H1 (cell line): ENCODE measurements at regions not wholly inside any gene's neighbourhood (a gene's known extent, or its start where the extent isn't known, plus 50 kb on each side); places are given as distances from the start of the nearest gene placed in this dataset.

Experiments used
- CTCF ChIA-PET: fragments of 300-600 bp; sonication (Branson Sonifier 250); formaldehyde crosslinking; loops from one replicate; lab custom pipeline; 2021; ENCODE audit not compliant: partially characterized antibody; lab: Charles Lee
- POLR2A ChIA-PET: fragments of 300-600 bp; sonication (Branson Sonifier 250); formaldehyde crosslinking; loops from one replicate; lab custom pipeline; 2021; ENCODE audit warnings: inconsistent platforms; ENCODE audit not compliant: partially characterized antibody; lab: Charles Lee
- DNase-seq, 2 experiments: peaks; one replicate each; pipeline versions ENCODE4 v3.0.0 to v3.0.0-alpha.2; 2010 to 2022; ENCODE audit warnings: low spot score in 2 of 2, low read depth in 1 of 2, mixed read lengths in 1 of 2
- FAIRE-seq: peaks from 2 replicates; lab custom pipeline; 2011; peaks lifted over from hg19 to GRCh38; lab: Jason Lieb, UNC
- H2AFZ ChIP-seq: 2 replicates; pipeline ENCODE4 v1.8.1; 2012; ENCODE audit warnings: low read length, inconsistent platforms
- H2AK5ac ChIP-seq: 2 replicates; pipeline ENCODE4 v1.6.1; 2013; ENCODE audit warnings: low read depth, low read length
- H2BK120ac ChIP-seq: replicated peaks from 2 replicates; pipeline ENCODE3; 2013; ENCODE audit warnings: low read depth, low read length, inconsistent platforms
- H2BK12ac ChIP-seq: 2 replicates; pipeline ENCODE4 v1.6.1; 2013; ENCODE audit warnings: low read depth, low read length
- H2BK15ac ChIP-seq: 2 replicates; pipeline ENCODE4 v1.6.1; 2013; ENCODE audit warnings: low read length
- H2BK20ac ChIP-seq: 2 replicates; pipeline ENCODE4 v1.6.1; 2013; ENCODE audit warnings: low read length
- H2BK5ac ChIP-seq: 2 replicates; pipeline ENCODE4 v1.6.1; 2013; ENCODE audit warnings: low read depth, low read length
- H3K14ac ChIP-seq: 2 replicates; pipeline ENCODE4 v1.6.1; 2013; ENCODE audit warnings: inconsistent platforms; ENCODE audit not compliant: insufficient read length
- H3K18ac ChIP-seq: 2 replicates; pipeline ENCODE4 v1.6.1; 2013; ENCODE audit warnings: low read length; ENCODE audit errors: extremely low read depth
- H3K23ac ChIP-seq: 2 replicates; pipeline ENCODE4 v1.6.1; 2013; ENCODE audit warnings: inconsistent platforms; ENCODE audit not compliant: insufficient read length
- H3K23me2 ChIP-seq: 2 replicates; pipeline ENCODE4 v1.6.1; 2013; ENCODE audit warnings: low read depth, low read length
- H3K27ac ChIP-seq: 2 replicates; pipeline ENCODE4 v1.6.1; 2011; ENCODE audit warnings: low read depth, low read length, inconsistent platforms
- H3K27me3 ChIP-seq, 4 experiments: replicated peaks in 1 of 4; 1 replicate in 1 of 4; 2 replicates in 3 of 4; pipeline versions ENCODE4 v1.6.1 to v1.8.1; 2011 to 2013; ENCODE audit warnings: low read length in 3 of 4, mild to moderate bottlenecking in 3 of 4, inconsistent platforms in 2 of 4, mixed read lengths in 2 of 4, moderate library complexity in 1 of 4; ENCODE audit not compliant: control insufficient read depth in 3 of 4, insufficient read depth in 3 of 4; ENCODE audit errors: extremely low read depth in 1 of 4
- H3K36me3 ChIP-seq, 4 experiments: 2 replicates each; pipeline versions ENCODE4 v1.6.1 to v1.8.1; 2011 to 2013; ENCODE audit warnings: mild to moderate bottlenecking in 4 of 4, low read length in 3 of 4, moderate library complexity in 2 of 4, control low read depth in 1 of 4, inconsistent platforms in 1 of 4; ENCODE audit not compliant: insufficient read depth in 4 of 4, control insufficient read depth in 2 of 4
- H3K4ac ChIP-seq: replicated peaks from 2 replicates; pipeline ENCODE3; 2013; ENCODE audit warnings: low read length, low read depth, mixed read lengths, inconsistent platforms; ENCODE audit not compliant: insufficient read length
- H3K4me1 ChIP-seq, 4 experiments: replicated peaks in 1 of 4; 1 replicate in 1 of 4; 2 replicates in 3 of 4; pipeline versions ENCODE4 v1.6.1 to v1.8.1; 2011 to 2013; ENCODE audit warnings: low read length in 3 of 4, inconsistent platforms in 2 of 4, mixed read lengths in 1 of 4; ENCODE audit not compliant: insufficient read depth in 4 of 4, control insufficient read depth in 3 of 4
- H3K4me2 ChIP-seq, 2 experiments: 2 replicates each; pipeline versions ENCODE4 v1.6.1 to v1.8.1; 2011 to 2013; ENCODE audit warnings: low read depth in 2 of 2, low read length in 2 of 2, control low read depth in 1 of 2, inconsistent platforms in 1 of 2, mild to moderate bottlenecking in 1 of 2; ENCODE audit not compliant: insufficient read depth in 1 of 2
- H3K4me3 ChIP-seq, 4 experiments: fragments of 200-600, 300-600 bp in 1 of 4; sonication (generic), shearing (Covaris generic), sonication (Bioruptor Twin) in 1 of 4; 2 replicates each; pipeline versions ENCODE4 v1.5.1 to v1.8.1; 2011 to 2016; ENCODE audit warnings: low read length in 4 of 4, low read depth in 3 of 4, control low read depth in 2 of 4, inconsistent platforms in 2 of 4, mild to moderate bottlenecking in 2 of 4, mixed read lengths in 1 of 4, moderate library complexity in 1 of 4; ENCODE audit not compliant: insufficient read depth in 2 of 4; ENCODE audit errors: extremely low read depth in 1 of 4
- H3K56ac ChIP-seq: replicated peaks from 2 replicates; pipeline ENCODE3; 2013; ENCODE audit warnings: low read depth, mild to moderate bottlenecking, mixed read lengths, low read length, inconsistent platforms; ENCODE audit not compliant: insufficient read length
- H3K79me1 ChIP-seq: 2 replicates; pipeline ENCODE4 v1.6.1; 2013; ENCODE audit warnings: low read depth, low read length, control low read depth
- H3K79me2 ChIP-seq, 2 experiments: 2 replicates each; pipeline versions ENCODE4 v1.6.1 to v1.8.1; 2012 to 2013; ENCODE audit warnings: low read length in 2 of 2, mild to moderate bottlenecking in 2 of 2, inconsistent platforms in 1 of 2; ENCODE audit not compliant: insufficient read depth in 2 of 2, control insufficient read depth in 1 of 2
- H3K9ac ChIP-seq, 4 experiments: replicated peaks in 1 of 4; 1 replicate in 1 of 4; 2 replicates in 3 of 4; pipeline versions ENCODE4 v1.6.1 to v1.8.1; 2011 to 2013; ENCODE audit warnings: low read depth in 3 of 4, low read length in 3 of 4, control low read depth in 2 of 4, mild to moderate bottlenecking in 2 of 4, moderate library complexity in 2 of 4, inconsistent platforms in 1 of 4; ENCODE audit errors: extremely low read depth in 1 of 4
- H3K9me3 ChIP-seq, 2 experiments: 2 replicates each; pipeline versions ENCODE4 v1.6.1 to v1.8.1; 2012 to 2013; ENCODE audit warnings: mild to moderate bottlenecking in 2 of 2, moderate library complexity in 2 of 2, control low read depth in 1 of 2, inconsistent platforms in 1 of 2, low read depth in 1 of 2, low read length in 1 of 2, mixed read lengths in 1 of 2; ENCODE audit not compliant: insufficient read depth in 2 of 2
- H4K20me1 ChIP-seq, 2 experiments: replicated peaks in 1 of 2; 2 replicates each; pipeline versions ENCODE3 to v1.8.1; 2011 to 2013; ENCODE audit warnings: inconsistent platforms in 2 of 2, low read length in 2 of 2, mild to moderate bottlenecking in 1 of 2; ENCODE audit not compliant: insufficient read depth in 2 of 2, control insufficient read depth in 1 of 2
- H4K5ac ChIP-seq: 2 replicates; pipeline ENCODE4 v1.6.1; 2013; ENCODE audit warnings: low read length, low read depth, mixed read lengths, inconsistent platforms; ENCODE audit not compliant: insufficient read length
- H4K8ac ChIP-seq: 2 replicates; pipeline ENCODE4 v1.8.0; 2013; ENCODE audit warnings: mild to moderate bottlenecking, moderate library complexity, low read length, inconsistent platforms; ENCODE audit not compliant: insufficient read depth; ENCODE audit errors: extremely low read depth
- H4K91ac ChIP-seq: replicated peaks from 2 replicates; pipeline ENCODE3; 2013; ENCODE audit warnings: low read length, mixed read lengths, inconsistent platforms; ENCODE audit not compliant: insufficient read length
- ASH2L ChIP-seq: fragments of 200-600, 300-600 bp; sonication (generic); IDR thresholded peaks from one replicate; pipeline ENCODE4 v1.7.1; 2017; ENCODE audit warnings: low read length
- CHD2 ChIP-seq: IDR thresholded peaks from 2 replicates; pipeline ENCODE4 v1.6.1; 2012; ENCODE audit warnings: low read length, improper control_type of control experiment
- HDAC6 ChIP-seq: IDR thresholded peaks from one replicate; pipeline ENCODE4 v1.7.1; 2012; ENCODE audit warnings: low read depth, mild to moderate bottlenecking, inconsistent platforms, low read length, moderate library complexity
- POLR2A ChIP-seq, 2 experiments: IDR thresholded peaks; 1 replicate in 1 of 2; 2 replicates in 1 of 2; pipeline ENCODE4 v1.6.1; 2011; ENCODE audit warnings: low read depth in 2 of 2, low read length in 2 of 2, mild to moderate bottlenecking in 2 of 2; ENCODE audit errors: control extremely low read depth in 1 of 2
- RBBP5 ChIP-seq: IDR thresholded peaks from 2 replicates; pipeline ENCODE4 v1.7.1; 2012; ENCODE audit warnings: low read depth, mild to moderate bottlenecking, inconsistent platforms, low read length, moderate library complexity, borderline replicate concordance
- RXRA ChIP-seq: IDR thresholded peaks from 2 replicates; pipeline ENCODE4 v1.6.1; 2011; ENCODE audit warnings: low read depth, mild to moderate bottlenecking, low read length, moderate library complexity; ENCODE audit not compliant: insufficient read depth
- SIX5 ChIP-seq: IDR thresholded peaks from 2 replicates; pipeline ENCODE4 v1.6.1; 2011; ENCODE audit warnings: mild to moderate bottlenecking, low read depth, low read length
- ZNF274 ChIP-seq: IDR thresholded peaks from 2 replicates; pipeline ENCODE4 v1.7.0; 2012; ENCODE audit warnings: low read length, borderline replicate concordance; ENCODE audit errors: extremely low read depth
- WGBS, 2 experiments: shearing (Covaris generic) in 1 of 2; methylation state at CpG; one replicate each; pipeline versions ENCODE4 v1.1.6 to v1.1.7; 2013 to 2015; ENCODE audit warnings: low lambda C conversion rate in 2 of 2, mixed read lengths in 2 of 2, inconsistent platforms in 1 of 2, low coverage in 1 of 2, missing lambda C conversion rate in 1 of 2; ENCODE audit not compliant: insufficient replicate concordance in 2 of 2, insufficient coverage in 1 of 2, insufficient read length in 1 of 2; ENCODE audit errors: extremely low coverage in 1 of 2, missing lambda C conversion rate in 1 of 2; 5-methylcytosine and 5-hydroxymethylcytosine counted together

GRCh38 chr11:23789200-23789853, 707.5 kb upstream of the LUZP2 start:
- CTCF ChIA-PET: interaction anchor here (0.6 to 1.3 kb wide), 2 partner anchors 16 to 361 kb away, joined by 3 read pairs; no protein-coding TSS in a partner anchor

More at GRCh38 chr11:23789200-23789853, 707.5 kb upstream of the LUZP2 start:
- H2AK5ac ChIP-seq: no peak overlapping the region
- POLR2A ChIA-PET: no interaction called here
- H3K23ac ChIP-seq: no peak overlapping the region
- H3K4ac ChIP-seq: no peak overlapping the region
- no peak overlapping the region for H3K9ac ChIP-seq
- H2BK20ac ChIP-seq: no peak overlapping the region
- H4K91ac ChIP-seq: no peak overlapping the region
- WGBS, 2 experiments: 85% methylated on average over 5 of the region's 5 CpGs; no CpG with 5 or more reads in 1 of the 2 experiments
- H2BK5ac ChIP-seq: no peak overlapping the region
- H2BK120ac ChIP-seq: no peak overlapping the region
- no peak overlapping the region for H3K27ac ChIP-seq
- no peak overlapping the region for H3K14ac ChIP-seq
- H3K79me1 ChIP-seq: no peaks in the 10 kb centered on the region
- H2BK15ac ChIP-seq: no peak overlapping the region
- no peak for DNase-seq
- H3K79me2 ChIP-seq: no peaks in the 10 kb centered on the region
- TF ChIP-seq HDAC6 (no peak), ZNF274 (no peak), CHD2 (no peak), POLR2A (IDR thresholded peaks at IDR 0.05; ENCODE audit: control extremely low read depth in 1 of 2, low read depth in 2 of 2, low read length in 2 of 2) (no peak), SIX5 (no peak), ASH2L (no peak), RXRA (no peak), RBBP5 (no peak)
- TF ChIP-seq, all 59 proteins: peak for 0
- H3K18ac ChIP-seq: no peak overlapping the region
- no peak overlapping the region for H4K5ac ChIP-seq
- no peaks in the 10 kb centered on the region for H3K9me3 ChIP-seq
- no peak overlapping the region for H4K8ac ChIP-seq
- no peaks in the 10 kb centered on the region for H3K23me2 ChIP-seq
- no peaks in the 10 kb centered on the region for H3K4me1 ChIP-seq
- H3K27me3 ChIP-seq: no peaks in the 10 kb centered on the region
- no peak overlapping the region for H2BK12ac ChIP-seq
- no peak for FAIRE-seq
- no peaks in the 10 kb centered on the region for H3K36me3 ChIP-seq
- H3K56ac ChIP-seq: no peak overlapping the region
- no peak overlapping the region for H2AFZ ChIP-seq
- no peak overlapping the region for H3K4me3 ChIP-seq
- H3K4me2 ChIP-seq: no peak overlapping the region
- H4K20me1 ChIP-seq: no peaks in the 10 kb centered on the region
